OCI-LY1 (cell line): ENCODE measurements at regions not wholly inside any gene's neighbourhood (a gene's known extent, or its start where the extent isn't known, plus 50 kb on each side); places are given as distances from the start of the nearest gene placed in this dataset.

Experiments
- H2AFZ ChIP-seq: fragments of 200-600 bp; sonication (generic), shearing (Covaris generic); 2 replicates; pipeline ENCODE4 v1.6.0; 2014; ENCODE audit warnings: antibody characterized with exemption, mild to moderate bottlenecking, low read length
- H3F3A ChIP-seq: fragments of 200-600 bp; sonication (generic), shearing (Covaris generic); 2 replicates; pipeline ENCODE4 v1.6.0; 2014; ENCODE audit warnings: mild to moderate bottlenecking, antibody characterized with exemption, low read length, moderate library complexity; ENCODE audit not compliant: insufficient read depth
- H3K27ac ChIP-seq: fragments of 200-600 bp; sonication (generic); 2 replicates; pipeline ENCODE4 v1.5.1; 2014; ENCODE audit warnings: low read length, mixed run types, mild to moderate bottlenecking, low read depth; ENCODE audit not compliant: poor library complexity, severe bottlenecking
- H3K27me3 ChIP-seq: fragments of 200-600 bp; sonication (generic); 2 replicates; pipeline ENCODE4 v1.6.0; 2014; ENCODE audit warnings: antibody characterized with exemption, mild to moderate bottlenecking, low read length, moderate library complexity; ENCODE audit not compliant: insufficient read depth
- H3K36me3 ChIP-seq: fragments of 200-600 bp; sonication (generic); 2 replicates; pipeline ENCODE4 v1.6.1; 2014; ENCODE audit warnings: mild to moderate bottlenecking, antibody characterized with exemption, low read length, moderate library complexity, mixed read lengths; ENCODE audit not compliant: insufficient read depth
- H3K4me1 ChIP-seq: fragments of 200-600 bp; sonication (generic); 2 replicates; pipeline ENCODE4 v1.5.1; 2014; ENCODE audit warnings: mild to moderate bottlenecking, low read length, moderate library complexity; ENCODE audit not compliant: insufficient read depth, severe bottlenecking
- H3K4me2 ChIP-seq: fragments of 200-600 bp; sonication (generic), shearing (Covaris generic); 2 replicates; pipeline ENCODE4 v1.6.1; 2014; ENCODE audit warnings: low read length
- H3K4me3 ChIP-seq: fragments of 200-600 bp; sonication (generic); 2 replicates; pipeline ENCODE4 v1.5.1; 2014; ENCODE audit warnings: low read length, low read depth, mild to moderate bottlenecking, mixed read lengths; ENCODE audit not compliant: poor library complexity, severe bottlenecking
- H3K79me2 ChIP-seq: fragments of 200-600 bp; shearing (Covaris generic); 2 replicates; pipeline ENCODE4 v1.6.1; 2016; ENCODE audit warnings: mixed run types, low read length, mixed read lengths; ENCODE audit not compliant: insufficient read depth
- H3K9ac ChIP-seq: fragments of 200-600 bp; sonication (generic), shearing (Covaris generic); 2 replicates; pipeline ENCODE4 v1.6.1; 2014; ENCODE audit warnings: mild to moderate bottlenecking, low read length, mixed read lengths
- H3K9me2 ChIP-seq: fragments of 200-600 bp; sonication (generic), shearing (Covaris generic); 2 replicates; pipeline ENCODE4 v1.6.1; 2014; ENCODE audit warnings: low read depth, mild to moderate bottlenecking, low read length, mixed read lengths
- H3K9me3 ChIP-seq: fragments of 200-600 bp; shearing (Covaris generic); 2 replicates; pipeline ENCODE4 v1.6.1; 2014; ENCODE audit warnings: low read length, mixed read lengths
- H4K20me1 ChIP-seq: fragments of 200-600 bp; sonication (generic), shearing (Covaris generic); 2 replicates; pipeline ENCODE4 v1.6.0; 2016; ENCODE audit warnings: mild to moderate bottlenecking, low read length; ENCODE audit not compliant: insufficient read depth
- CTCF ChIP-seq: fragments of 200-600 bp; sonication (generic), shearing (Covaris generic); IDR thresholded peaks from 2 replicates; pipeline ENCODE4 v1.5.1; 2017; ENCODE audit warnings: mild to moderate bottlenecking, antibody characterized with exemption, low read length, moderate library complexity, mixed read lengths
- EZH2 ChIP-seq: fragments of 200-600 bp; sonication (generic), shearing (Covaris generic); IDR thresholded peaks from 2 replicates; pipeline ENCODE4 v1.8.0; 2017; ENCODE audit warnings: borderline replicate concordance, mixed run types, mild to moderate bottlenecking, antibody characterized with exemption, low read length, moderate library complexity, mixed read lengths

- H4K20me1 ChIP-seq: no peaks in the 10 kb centered on the region
- no peaks in the 10 kb centered on the region for H3K79me2 ChIP-seq
- H3K4me1 ChIP-seq: no peaks in the 10 kb centered on the region
- TF ChIP-seq EZH2 (no peak), CTCF (no peak)
- no peak overlapping the region for H3K4me3 ChIP-seq
- H3K27me3 ChIP-seq: no peaks in the 10 kb centered on the region
- no peaks in the 10 kb centered on the region for H3K36me3 ChIP-seq
- H3K27ac ChIP-seq: no peak overlapping the region
- no peak overlapping the region for H3K9ac ChIP-seq
- H3K9me3 ChIP-seq: no peaks in the 10 kb centered on the region
- H3F3A ChIP-seq: no peaks in the 10 kb centered on the region
- no peaks in the 10 kb centered on the region for H3K9me2 ChIP-seq
- H2AFZ ChIP-seq: no peak overlapping the region
- no peak overlapping the region for H3K4me2 ChIP-seq
Observed at GRCh38 chr1:57475366-57475765, 51.5 kb upstream of the DAB1 start.

GRCh38 chr1:57474137-57474750 lies 50.4 kb upstream of the DAB1 start:
- Histone ChIP-seq H3K36me3 (no peaks in the 10 kb centered on the region), H3K4me1 (no peaks in the 10 kb centered on the region), H3K27me3 (no peaks in the 10 kb centered on the region), H3K79me2 (no peaks in the 10 kb centered on the region), H2AFZ (no peak overlapping the region), H3K4me2 (no peak overlapping the region), H3K4me3 (no peak overlapping the region), H3K9me2 (no peaks in the 10 kb centered on the region), H3F3A (no peaks in the 10 kb centered on the region), H3K9me3 (no peaks in the 10 kb centered on the region), H4K20me1 (no peaks in the 10 kb centered on the region), H3K9ac (no peak overlapping the region), H3K27ac (no peak overlapping the region)
- TF ChIP-seq EZH2: no peak
- TF ChIP-seq CTCF: no peak
